Astrocyte (in vitro differentiated cells and primary cell): ENCODE measurements at regions not wholly inside any gene's neighbourhood (a gene's known extent, or its start where the extent isn't known, plus 50 kb on each side); places are given as distances from the start of the nearest gene placed in this dataset.

ENCODE experiments used
- EZH2 ChIP-seq: IDR thresholded peaks from 2 replicates; pipeline ENCODE4 v1.6.1; 2012; ENCODE audit warnings: mild to moderate bottlenecking, low read length, inconsistent platforms; ENCODE audit not compliant: insufficient read depth
- TF ChIP-seq, protein P1 (sequence below): IDR thresholded peaks from 2 replicates; pipeline ENCODE4 v1.5.1; 2011; ENCODE audit warnings: low read depth, mild to moderate bottlenecking, inconsistent platforms, low read length, moderate library complexity; ENCODE audit not compliant: insufficient read depth

DNA sequence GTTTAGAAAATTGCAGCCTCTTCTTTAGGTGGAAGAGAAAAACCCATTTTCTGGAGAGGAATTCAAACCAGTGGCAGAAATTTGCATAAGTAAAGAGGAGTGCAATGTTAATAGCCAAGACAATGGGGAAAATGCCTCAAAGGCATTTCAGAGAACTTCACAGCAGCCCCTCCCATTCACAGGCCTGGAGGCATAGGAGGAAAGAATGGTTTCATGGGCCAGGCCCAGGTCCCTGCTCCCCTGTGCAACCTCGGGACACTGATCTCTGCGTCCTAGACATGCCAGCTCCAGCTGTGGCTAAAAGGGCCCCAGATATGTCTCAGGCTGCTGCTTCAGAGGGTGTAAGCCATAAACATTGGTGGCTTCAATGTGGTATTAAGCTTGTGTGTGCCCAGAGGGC is 161.8 kb upstream of the CENPE start:
- TF ChIP-seq EZH2 = no peak
- TF ChIP-seq, protein P1, sequence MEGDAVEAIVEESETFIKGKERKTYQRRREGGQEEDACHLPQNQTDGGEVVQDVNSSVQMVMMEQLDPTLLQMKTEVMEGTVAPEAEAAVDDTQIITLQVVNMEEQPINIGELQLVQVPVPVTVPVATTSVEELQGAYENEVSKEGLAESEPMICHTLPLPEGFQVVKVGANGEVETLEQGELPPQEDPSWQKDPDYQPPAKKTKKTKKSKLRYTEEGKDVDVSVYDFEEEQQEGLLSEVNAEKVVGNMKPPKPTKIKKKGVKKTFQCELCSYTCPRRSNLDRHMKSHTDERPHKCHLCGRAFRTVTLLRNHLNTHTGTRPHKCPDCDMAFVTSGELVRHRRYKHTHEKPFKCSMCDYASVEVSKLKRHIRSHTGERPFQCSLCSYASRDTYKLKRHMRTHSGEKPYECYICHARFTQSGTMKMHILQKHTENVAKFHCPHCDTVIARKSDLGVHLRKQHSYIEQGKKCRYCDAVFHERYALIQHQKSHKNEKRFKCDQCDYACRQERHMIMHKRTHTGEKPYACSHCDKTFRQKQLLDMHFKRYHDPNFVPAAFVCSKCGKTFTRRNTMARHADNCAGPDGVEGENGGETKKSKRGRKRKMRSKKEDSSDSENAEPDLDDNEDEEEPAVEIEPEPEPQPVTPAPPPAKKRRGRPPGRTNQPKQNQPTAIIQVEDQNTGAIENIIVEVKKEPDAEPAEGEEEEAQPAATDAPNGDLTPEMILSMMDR = no peak
